ENCODE measurements at regions not wholly inside any gene's neighbourhood (a gene's known extent, or its start where the extent isn't known, plus 50 kb on each side); places are given as distances from the start of the nearest gene placed in this dataset.
"Not testable (repeated sequence)": the region's sequence is repeated elsewhere in the genome, so short reads cannot be mapped to it uniquely, and the experiment has no call there.

DNA sequence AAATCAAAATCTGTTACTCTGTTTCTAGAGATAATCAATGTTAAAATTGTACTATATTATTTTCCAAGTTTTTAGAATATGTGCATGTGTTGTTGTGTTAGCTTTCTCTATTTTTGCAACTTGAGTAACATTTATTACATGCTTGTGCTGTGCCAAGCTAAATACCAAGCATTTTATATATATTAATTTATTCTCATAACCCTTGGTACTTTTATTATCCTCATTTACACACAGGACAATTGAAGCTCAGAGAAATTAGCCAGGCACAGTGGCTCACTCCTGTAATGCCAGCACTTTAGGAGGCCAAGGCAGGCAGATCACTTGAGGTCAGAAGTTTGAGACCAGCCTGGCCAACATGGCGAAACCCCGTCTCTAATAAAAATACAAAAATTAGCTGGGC lies 254.0 kb upstream of the DMRT1 start:
- DNase-seq, result no peak

DNA sequence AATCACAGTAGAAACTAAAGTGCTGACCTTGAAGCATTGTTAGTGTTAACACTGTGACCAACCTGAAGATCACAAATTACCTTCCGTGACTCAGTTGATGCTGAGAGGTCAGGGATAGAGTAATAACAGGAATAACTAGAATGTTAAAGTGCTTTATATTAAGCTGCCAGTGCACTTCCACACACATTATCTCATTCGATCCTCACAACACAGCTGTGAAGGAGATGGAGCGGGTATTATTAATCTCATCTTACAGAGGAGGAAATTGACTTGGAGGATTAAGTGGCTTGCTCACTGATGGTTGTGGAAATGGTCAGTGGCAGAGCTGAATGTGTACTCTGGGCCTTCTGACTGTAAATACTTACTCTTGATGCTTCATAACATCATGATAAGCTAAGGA lies 252.5 kb upstream of the DMRT1 start:
- DNase-seq, result no peak

DNA sequence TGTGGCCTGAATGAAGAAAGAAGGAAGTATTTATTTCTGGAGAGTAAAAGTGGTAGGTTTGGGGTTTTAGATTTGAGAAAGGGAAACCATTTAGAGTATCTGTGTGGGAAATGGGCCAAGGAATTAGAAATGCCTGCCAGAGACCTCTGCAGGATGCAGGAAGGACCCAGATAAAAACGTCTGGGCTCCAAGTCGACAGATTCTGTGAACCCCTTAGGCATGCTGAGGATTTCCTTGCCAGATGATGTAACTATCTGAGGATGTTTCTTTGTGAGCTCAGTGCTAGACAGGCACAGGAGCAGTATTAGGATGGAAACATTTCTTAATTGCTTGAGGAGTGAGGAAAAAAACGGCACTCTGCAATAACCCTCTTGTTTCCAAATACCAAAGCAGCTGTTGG lies 251.8 kb upstream of the DMRT1 start:
- DNase-seq, result no peak

DNA sequence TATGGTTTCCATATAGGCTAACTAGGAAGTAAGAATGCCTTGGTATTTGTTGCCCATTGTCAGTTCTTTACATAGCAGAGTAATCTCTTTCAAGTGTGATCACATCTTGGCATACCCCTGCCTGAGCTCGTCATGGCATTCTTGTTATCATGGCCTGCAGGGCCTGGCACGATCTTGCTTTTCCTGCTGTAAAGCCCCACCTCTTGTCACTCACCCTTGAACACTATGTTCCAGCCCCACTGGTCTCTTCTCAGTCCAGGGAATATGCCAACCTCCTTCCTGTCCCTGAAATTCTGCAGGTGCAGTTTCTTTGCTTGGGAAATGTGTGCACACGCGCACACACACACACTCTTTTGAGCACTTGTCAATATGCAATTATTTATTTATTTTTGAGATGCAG lies 250.2 kb upstream of the DMRT1 start:
- peak in 1 of 56 donors; percentile 23 for DNase-seq

DNA sequence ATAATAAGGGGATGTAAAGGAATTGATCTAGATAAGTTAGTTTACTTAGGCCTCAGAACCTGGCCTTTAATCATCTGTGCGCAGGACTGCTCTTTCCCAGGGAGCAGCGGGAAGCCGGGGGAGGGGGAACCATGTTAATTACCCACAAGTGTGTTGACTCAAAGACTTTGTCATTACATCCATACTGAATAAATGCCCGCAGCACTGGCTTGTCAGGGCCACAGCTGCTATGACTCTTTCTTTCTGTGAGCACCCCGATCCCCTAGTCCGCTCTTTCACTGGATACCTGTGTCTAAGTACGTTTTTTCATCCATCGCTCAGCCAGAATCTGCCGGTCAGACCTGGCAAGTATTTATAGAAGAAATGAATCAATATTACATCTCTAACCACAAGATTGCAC lies 249.3 kb upstream of the DMRT1 start:
- no peak for DNase-seq

DNA sequence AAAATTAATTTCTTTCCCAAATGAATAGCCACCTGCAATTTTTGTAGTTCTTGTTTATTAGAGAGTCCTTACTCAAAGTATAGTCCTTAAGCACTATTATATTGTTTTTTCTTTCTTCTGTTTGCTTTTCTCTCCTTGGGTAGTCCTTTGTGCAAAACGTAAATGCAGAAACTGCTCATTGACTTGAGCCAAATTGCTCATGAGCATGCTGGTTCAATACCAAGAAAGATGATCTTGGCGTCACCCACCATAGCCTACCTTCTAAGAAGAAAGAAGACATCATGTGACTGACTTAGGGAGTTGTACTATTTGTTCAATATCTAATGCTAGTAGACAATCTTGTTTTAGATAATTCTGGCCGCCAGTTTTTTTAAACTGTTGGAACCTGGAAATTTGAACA lies 248.8 kb upstream of the DMRT1 start:
- no peak for DNase-seq

DNA sequence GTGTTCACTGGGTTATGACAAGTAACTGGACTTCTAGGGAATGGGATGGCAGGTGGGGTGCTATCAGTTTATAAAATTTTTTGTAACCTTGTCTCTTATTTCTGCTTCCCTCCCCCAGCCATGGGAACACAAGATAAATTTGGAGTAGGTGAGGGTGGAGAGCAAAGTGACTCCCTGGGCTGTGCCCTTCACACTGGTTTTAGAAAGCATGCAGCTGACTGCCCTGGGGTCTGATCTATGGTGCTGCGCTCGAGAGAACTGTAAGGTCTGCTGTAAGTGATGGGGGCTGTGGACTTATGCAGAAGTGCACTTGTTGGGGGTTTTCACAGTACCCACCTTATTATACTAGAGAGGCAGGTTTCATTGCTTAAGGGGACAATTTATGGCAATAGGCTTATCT lies 247.7 kb upstream of the DMRT1 start:
- DNase-seq, result no peak

DNA sequence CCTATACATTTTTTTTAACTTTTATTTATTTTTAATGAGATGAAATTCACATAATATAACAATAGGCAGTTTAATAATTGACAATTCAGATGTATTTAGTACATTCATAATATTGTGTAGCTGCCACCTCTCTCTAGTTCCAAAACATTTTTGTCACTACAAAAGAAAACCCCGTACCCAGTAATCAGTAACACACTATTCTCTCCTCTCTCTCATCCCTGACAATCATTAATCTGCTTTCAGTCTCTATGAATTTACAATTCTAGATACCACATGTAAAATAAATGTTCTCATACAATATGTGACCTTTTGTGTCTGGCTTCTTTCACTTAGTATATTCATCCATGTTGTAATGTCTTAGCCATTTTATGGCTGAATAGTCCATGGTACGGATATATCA lies 244.8 kb upstream of the DMRT1 start:
- DNase-seq, result no peak

DNA sequence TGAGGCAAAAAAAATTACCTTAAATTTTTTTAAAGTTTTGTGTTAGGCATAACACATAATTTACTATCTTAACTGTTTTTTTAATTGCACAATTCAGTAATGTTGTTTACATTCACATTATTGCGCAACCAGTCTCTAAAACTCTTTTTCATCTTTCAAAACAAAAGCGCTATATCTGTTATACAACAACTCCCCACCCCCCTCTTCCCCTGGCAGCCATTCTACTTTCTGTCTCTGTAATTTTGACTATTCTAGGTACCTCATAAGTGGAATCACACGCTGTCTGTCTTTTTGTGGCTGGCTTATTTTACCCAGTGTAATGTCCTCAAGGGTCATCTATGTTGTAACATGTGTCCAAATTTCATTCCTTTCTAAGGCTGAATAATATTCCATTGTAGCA lies 241.5 kb upstream of the DMRT1 start:
- no peak for DNase-seq

DNA sequence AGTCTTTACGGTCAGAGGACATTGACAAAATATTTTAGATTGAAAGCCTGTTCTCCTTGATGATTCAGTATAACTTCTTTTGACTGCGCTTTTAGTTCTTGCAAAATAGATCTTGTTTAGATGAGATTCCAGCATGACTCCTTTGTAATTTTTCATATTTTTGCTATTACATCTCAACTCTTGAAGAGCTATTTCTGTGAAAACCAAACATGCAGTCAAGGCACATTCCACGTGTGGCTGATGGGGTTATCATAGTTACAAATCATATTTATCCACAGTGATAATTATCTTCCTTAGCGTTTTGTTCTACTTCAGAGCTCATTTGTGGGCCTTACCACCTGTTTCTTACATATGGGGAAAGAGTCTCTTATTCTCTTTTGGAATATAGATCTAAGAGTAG lies 238.8 kb upstream of the DMRT1 start:
- no peak for DNase-seq

DNA sequence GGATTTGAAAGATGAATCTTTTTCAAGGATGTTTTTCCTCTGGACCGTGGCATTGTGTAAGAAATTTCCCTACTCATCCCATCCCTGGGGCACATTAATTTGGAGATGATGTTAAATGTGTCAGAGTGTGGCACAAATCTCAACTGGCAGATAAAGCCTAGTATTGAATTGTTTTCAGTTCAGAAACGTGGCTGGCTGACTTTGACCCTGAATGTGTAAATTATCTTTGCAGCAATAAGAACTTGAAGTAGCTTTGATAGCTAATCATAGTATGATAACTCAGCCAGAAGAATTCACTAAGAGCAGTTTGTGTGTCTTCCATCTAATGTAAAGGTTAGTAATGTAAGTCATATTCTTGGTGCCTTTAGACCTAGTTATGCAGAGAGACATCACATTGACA lies 238.4 kb upstream of the DMRT1 start:
- DNase-seq, result no peak

DNA sequence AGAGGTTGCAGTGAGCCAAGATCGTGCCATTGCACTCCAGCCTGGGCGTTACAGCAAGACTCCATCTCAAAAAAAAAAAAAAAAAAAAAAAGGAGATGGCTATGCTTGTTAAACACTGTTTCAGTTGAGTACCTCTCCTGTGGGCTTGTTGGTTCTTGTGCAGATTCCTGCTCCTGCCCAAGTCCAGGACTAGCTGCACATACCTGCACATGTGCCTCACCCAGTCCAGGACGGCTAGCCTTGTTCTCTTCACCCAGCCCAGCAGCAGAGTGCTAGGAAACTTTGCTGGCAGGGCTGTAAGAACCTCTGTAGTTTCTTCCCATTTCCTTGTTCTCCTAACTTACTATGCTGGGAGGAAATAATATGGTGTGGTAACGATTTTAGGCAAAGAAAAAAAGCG lies 234.1 kb upstream of the DMRT1 start:
- no peak for DNase-seq

DNA sequence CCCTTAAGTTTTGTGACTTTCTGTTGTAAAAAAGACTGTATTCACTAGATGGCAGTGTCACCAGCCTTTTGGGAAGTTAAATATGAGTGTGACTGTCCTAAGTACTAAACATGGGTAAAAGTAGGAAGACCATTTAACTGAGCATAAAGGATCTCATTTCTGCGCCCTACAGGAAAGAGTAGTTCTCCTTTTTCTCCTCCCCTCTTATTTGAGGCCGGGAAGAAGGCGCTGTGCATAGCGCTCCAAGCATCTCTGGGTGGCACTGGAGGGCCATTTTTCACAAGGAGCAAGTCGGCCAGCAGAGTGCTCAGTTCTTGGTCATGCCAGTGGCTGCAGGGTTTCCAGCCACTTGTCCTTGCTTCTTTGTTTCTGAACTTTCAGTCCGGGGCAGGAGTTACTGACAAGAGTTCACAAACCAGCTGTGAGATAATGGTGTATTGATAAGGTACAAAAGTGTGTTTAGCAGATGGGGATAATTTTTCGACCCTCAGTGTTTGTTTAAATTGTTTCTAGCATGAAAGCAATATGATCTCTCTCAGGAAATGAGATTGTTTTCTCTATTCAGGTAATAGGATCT lies 227.6 kb upstream of the DMRT1 start:
- peak in 53 of 56 donors; percentile 13 to 89 (median 66) for DNase-seq

DNA sequence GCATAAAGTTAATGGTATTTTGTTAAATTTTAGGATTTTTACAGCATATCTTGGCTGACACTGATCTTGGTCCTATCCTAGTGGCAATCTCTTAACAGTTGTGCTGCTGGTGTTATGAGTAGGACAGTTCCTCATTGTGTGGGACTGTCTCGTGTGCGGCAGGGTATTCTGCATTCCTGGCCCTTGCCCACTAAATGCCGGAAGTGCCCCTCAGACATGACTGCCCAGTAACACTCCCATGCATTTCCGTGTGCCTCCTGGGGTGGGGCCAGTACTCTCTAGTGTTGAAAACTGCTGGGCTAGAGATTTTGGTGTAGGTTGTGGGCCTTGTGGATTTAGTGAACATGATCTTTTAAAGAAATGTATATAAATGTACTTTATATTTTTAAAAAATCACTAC lies 227.1 kb upstream of the DMRT1 start:
- peak in 4 of 56 donors; percentile 5 to 34 (median 10) for DNase-seq

DNA sequence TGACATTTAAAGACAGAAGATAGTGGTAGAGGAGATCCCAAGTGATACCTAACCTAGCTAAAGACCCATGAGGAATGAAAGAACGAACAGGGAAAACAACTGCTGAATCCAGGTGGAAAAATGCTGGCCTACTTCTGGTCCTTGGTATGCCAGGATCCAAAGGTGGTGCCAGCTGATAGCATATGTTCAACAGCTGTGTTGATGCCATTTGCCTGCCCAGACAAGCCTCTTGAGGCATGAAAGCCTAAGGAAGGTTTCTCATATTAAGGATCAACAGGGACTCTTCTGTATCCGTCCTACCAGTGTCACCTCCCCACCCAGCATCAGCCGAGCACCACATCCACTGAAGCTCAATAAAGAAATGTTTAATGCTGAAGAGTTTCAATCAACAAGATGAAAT lies 225.7 kb upstream of the DMRT1 start:
- no peak for DNase-seq

DNA sequence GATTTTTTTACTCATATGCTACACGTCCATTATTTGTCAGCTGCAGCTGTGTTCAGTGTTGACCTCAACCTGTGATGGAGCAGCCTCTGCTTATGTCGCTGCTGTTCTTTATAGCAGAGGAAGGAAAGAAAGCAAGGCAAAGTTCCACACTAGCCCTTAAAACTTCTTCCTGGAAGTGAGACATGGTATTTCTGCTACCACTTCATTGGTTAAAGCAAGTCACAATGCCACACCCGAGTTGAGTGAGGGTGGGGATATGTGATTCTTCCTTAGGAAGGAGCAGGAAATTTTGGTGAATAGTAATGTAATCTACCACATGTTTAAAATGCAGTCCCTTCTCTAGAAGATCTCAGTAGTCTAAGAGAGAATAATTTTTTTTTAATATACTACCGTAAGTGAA lies 224.8 kb upstream of the DMRT1 start:
- DNase-seq, result no peak

DNA sequence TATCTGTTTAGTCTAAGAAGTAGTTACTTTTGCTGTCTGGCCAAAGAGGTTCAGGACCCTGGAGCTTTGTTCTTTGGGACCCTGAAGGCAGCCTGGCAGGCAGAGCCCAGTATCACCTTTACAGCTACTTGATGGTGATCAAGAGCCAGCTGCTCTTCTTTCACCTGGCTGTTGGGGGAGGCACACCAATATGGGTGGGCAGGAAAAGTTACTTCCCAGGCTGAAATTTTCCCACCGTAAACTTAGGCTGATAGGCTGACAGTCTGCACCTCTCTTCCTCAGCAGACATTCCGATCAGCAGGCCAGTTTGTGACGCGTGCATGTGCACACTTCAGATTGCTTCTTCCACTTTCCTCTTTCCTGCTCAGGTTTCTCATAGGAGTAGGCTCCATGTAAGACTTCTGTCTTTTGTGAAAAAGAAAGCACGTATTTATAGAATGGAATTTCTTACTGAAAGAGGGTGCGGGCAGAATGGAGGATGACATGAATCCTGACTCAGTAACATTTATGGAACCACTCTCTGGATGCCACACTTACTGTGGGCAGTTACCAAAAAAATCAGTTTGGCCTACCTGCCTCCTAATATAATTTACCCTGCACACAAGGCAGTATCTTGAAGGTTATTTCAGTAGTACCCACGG lies 223.9 kb upstream of the DMRT1 start:
- no peak for DNase-seq

DNA sequence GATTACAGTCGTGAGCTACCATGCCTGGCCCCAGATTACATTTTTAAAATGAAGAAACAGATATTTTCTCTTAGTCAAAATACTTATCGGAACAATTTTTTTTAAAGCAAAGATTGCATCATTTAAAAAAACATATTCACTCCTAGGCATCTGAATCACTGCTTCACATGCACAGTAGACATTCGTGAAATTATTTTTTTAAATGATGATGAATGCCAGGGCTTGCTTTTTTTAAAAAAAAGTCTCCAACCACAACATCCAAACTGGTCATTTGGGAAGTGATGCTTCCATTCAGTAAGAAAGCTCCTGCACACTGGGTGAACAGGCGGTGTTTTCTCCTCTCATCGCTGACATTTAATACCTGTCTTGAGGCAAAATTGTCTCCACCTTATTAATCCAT lies 223.0 kb upstream of the DMRT1 start:
- DNase-seq, result no peak

DNA sequence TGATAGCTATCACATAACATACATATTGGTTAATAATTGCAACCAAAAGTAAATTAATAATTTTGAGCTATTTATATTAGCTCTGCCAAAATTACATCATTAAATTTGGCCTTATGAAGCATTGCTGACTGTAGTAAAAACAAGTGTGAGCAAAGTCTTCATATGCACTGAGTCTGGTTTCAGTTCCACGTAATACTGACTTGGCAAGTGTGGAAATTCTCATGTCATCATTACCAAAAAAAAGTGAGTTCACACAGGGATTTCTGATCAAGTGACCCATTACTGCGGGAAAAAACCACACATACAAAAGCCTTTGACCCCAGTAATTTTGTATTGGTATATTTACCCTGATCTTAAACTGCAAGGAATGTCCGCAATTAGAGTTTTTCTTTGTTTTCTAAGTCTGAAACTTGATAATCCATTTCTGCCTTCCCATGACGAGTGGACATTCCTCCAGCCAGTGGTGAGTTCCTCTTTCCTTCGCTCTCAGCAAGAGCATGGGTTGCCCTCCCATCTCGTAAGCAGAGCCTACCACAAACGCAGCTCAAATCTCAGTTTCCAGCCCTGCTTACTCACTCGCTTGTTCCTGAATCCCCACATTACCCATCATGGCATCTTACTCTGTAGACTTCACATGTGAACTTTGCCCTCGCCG lies 220.2 kb upstream of the DMRT1 start:
- peak in 2 of 56 donors; percentile 11 to 25 for DNase-seq

DNA sequence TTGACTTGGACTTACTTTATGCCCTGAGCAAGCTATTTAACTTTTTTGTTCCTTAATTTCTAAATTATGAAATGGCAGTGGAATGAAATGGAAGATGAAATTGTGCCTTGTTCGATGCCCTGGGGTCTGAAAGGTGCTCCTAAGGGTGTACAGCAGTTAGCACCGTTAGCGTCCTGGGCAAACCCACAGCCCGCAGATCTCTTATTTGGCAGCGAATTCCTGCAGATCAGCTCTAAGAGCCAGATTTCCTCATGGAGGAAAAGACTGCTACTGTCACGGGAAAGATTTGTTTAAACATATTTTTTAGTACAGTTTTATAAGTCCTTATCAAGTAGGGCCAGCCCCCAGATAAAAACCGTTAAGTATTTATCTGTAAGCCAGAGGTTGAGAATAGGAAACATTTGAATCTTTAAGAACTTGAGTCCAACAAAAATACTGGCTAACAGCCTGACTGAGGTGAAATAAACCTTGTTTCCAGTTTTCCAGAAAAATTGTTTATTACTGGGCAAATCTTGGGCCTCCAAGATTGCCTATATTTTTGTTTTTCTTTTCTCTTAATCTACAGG lies 216.5 kb upstream of the DMRT1 start:
- no peak for DNase-seq

DNA sequence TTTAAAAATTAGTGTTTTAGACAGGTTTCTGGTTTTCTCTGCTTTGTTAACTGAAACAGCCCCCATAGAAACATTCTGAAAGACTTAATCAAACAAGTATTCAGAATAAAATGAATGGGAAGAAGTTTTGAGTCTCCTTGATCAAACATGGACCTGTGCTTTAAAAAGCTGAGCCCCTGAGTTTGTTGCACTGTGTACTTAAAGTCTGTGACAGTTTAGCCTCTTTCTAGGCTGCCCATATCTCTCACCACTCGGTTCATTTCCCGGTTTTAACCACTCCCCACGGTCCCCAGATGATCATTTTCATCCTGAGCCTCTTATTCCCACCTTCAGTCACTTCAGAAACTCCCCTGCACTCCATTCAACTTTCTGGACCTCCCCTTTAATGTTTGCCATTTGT lies 215.9 kb upstream of the DMRT1 start:
- no peak for DNase-seq

DNA sequence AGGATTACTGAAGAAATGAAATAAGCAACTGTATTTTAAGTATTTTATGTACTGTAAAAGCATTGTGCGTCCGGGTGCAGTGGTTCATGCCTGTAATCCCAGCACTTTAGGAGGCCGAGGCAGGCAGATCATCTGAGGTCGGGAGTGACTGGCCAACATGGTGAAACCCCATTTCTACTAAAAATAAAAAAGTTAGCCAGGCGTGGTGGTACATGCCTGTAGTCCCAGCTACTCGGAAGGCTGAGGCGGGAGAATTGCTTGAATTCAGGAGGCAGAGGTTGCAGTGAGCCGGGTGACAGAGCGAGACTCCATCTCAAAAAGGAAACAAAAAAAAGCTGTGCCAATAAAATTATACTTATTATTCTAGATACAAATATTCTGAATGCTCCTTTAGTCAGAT lies 215.4 kb upstream of the DMRT1 start:
- DNase-seq, result not testable (repeated sequence)

DNA sequence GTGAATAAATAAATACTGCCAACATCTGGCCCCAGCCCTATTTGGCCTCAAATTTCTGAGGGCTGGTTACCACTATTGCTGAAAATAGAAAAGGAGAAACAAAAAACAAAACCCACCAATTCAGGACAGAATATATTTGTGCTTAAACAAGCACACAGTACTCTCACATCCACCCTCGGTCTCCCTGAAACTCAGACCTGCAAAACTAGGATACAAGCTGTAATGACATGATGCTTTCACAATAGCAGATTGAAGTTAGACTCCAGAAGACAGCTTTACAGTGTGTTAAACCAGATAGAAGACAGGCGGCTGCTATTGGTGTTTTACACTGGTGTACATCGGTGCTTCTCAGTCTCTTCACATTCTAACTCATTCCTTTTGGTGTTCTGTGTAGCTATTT lies 214.9 kb upstream of the DMRT1 start:
- no peak for DNase-seq

Data from amygdala (tissue), 56 donors.